Upper lobe of left lung (tissue), 6 donors: ENCODE measurements at regions not wholly inside any gene's neighbourhood (a gene's known extent, or its start where the extent isn't known, plus 50 kb on each side); places are given as distances from the start of the nearest gene placed in this dataset.
A peak's percentile ranks its signal among the peaks of the same experiment; 100 is the strongest.

Source experiments
- ATAC-seq, 2 donors: fragments of 200-7000 bp; cut with Tn5 transposase; one replicate each; pipeline ENCODE4 v1.9.1; 2022; ENCODE audit warnings: mild to moderate bottlenecking in 2 of 2, moderate library complexity in 2 of 2; ENCODE audit not compliant: low FRiP score in 2 of 2
- DNase-seq, 2 donors: peaks; one replicate each; pipeline ENCODE4 v3.0.0-alpha.2; 2019 to 2020
- H3K27ac ChIP-seq, 4 donors: fragments of 200-600 bp; sonication (generic); one replicate each; pipeline ENCODE4 v1.5.1; 2016 to 2019
- H3K27me3 ChIP-seq, 4 donors: fragments of 200-600 bp; sonication (generic); one replicate each; pipeline ENCODE4 v1.5.1; 2017 to 2019
- H3K36me3 ChIP-seq, 4 donors: fragments of 200-600 bp; sonication (generic); one replicate each; pipeline ENCODE4 v1.5.1; 2016 to 2019
- H3K4me1 ChIP-seq, 4 donors: fragments of 200-600 bp; sonication (generic); one replicate each; pipeline ENCODE4 v1.5.1; 2018 to 2019
- H3K4me3 ChIP-seq, 4 donors: fragments of 200-600 bp; sonication (generic); one replicate each; pipeline ENCODE4 v1.5.1; 2017 to 2019; ENCODE audit warnings: mild to moderate bottlenecking in 2 of 4, moderate library complexity in 1 of 4
- H3K9me3 ChIP-seq, 4 donors: fragments of 200-600 bp; sonication (generic); one replicate each; pipeline ENCODE4 v1.5.1; 2018 to 2019
- CTCF ChIP-seq, 6 experiments: fragments of 450-650 bp in 4 of 6; fragments of 200-600 bp in 2 of 6; sonication (generic) in 2 of 6; IDR thresholded peaks; one replicate each; pipeline ENCODE4 v1.5.1; 2016 to 2019; ENCODE audit warnings: antibody characterized with exemption in 6 of 6
- EP300 ChIP-seq, 4 donors: sonication (generic); formaldehyde crosslinking; IDR thresholded peaks; one replicate each; pipeline ENCODE4 v1.5.1; 2017; ENCODE audit warnings: antibody characterized with exemption in 4 of 4, control low read depth in 2 of 4
- POLR2A ChIP-seq, 4 donors: fragments of 450-650 bp; IDR thresholded peaks; one replicate each; pipeline ENCODE4 v1.5.1; 2016 to 2017; ENCODE audit warnings: antibody characterized with exemption in 4 of 4, mild to moderate bottlenecking in 2 of 4
- POLR2AphosphoS5 ChIP-seq, 2 donors: sonication (generic); formaldehyde crosslinking; IDR thresholded peaks; one replicate each; pipeline ENCODE4 v1.5.1; 2017; ENCODE audit warnings: antibody characterized with exemption in 2 of 2
- WGBS, 2 donors: methylation state at CpG; one replicate each; pipeline ENCODE4 v1.1.5; 2017 to 2018; 5-methylcytosine and 5-hydroxymethylcytosine counted together
- donor health status: DM: no; HTN: no; CAD: no; lungs with moderate emphysema.
- donor health status: DM: no; HTN: yes; CAD: no; lungs with severe emphysema.

DNA sequence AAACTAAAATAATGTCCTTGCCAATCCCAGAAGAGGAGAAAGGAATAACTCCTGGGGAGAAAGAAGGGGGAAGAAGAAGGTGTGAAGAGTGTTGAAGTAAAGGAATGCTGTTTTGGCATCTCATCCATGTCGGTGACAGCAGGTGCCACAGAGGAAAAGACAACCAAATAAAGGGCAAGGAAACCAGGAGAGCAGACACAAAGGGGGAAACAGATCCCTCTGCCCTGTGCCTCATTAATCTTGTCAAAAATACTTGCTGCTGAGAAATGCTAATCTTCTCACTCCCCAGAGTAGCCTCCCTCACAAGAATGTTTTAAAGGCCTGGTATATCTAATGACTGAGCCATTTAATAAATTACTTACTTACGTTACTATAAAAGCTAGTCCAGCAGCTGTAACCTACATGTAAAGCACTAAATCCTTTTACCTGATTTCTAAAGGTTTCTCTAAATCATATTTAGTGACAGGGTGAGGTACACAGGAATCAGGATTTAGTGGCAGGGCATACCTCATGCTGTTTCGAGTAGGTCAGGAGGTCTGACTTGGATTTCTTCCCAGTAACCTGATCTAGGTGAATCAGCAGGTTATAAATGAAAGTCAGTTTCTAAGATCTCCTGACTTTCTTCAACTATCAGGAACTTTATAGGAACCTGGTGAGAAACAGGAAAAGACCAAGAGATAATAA is 377.1 kb downstream of the CENPW start:
- peak in 1 of 2 donors; percentile 61 for ATAC-seq
- TF ChIP-seq EP300 (IDR thresholded peaks at IDR 0.05) (no peak), POLR2AphosphoS5 (IDR thresholded peaks at IDR 0.05) (no peak), POLR2A (IDR thresholded peaks at IDR 0.05) (no peak), CTCF (IDR thresholded peaks at IDR 0.05) (no peak)
- H3K4me3 ChIP-seq: no peak overlapping the region
- H3K4me1 ChIP-seq: no peaks in the 10 kb centered on the region
- H3K36me3 ChIP-seq: no peaks in the 10 kb centered on the region
- H3K9me3 ChIP-seq: no peaks in the 10 kb centered on the region
- 36 to 45% methylated on average over 3 of the region's 3 CpGs for WGBS, 2 donors
- H3K27me3 ChIP-seq: no peaks in the 10 kb centered on the region
- DNase-seq: peak in 1 of 2 donors; percentile 48
- no peak overlapping the region for H3K27ac ChIP-seq

DNA sequence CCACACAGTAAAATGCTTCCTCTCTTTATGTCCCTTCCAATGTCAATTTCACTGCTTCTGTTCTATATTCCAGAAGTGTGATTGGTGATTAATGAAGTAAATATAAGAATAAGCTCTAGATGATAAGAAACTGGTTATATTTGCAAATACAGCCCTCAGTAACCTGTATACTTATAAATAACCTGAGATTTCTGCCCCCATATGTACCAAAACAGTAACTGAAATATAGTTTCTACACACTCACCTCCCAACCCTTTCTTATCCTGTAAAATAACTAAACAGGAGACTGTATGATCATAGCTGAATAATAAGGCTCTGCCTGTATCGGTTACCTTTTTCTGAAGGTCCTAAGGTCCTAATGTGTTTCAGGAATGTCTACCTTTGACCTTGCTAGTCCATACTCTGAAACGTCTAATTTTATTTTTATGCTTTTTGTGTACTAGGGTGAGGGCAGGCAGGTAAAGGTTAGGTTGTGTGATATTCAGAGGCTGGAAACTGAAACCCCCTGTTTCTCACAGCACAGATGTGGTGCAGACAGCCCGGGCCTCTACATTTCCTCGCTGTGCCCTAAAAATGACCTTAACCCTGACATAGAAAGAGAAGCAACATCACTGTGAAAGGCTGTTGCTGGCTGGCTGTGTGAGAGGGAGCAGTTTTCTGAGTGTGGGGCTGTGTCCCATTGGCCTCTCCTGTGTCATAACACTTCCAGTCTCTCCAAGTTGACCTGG is 378.8 kb downstream of the CENPW start:
- TF ChIP-seq CTCF (IDR thresholded peaks at IDR 0.05) (no peak), POLR2AphosphoS5 (IDR thresholded peaks at IDR 0.05) (no peak), POLR2A (IDR thresholded peaks at IDR 0.05) (no peak), EP300 (IDR thresholded peaks at IDR 0.05) (no peak)
- WGBS, 2 donors: 55 to 62% methylated on average over 4 of the region's 4 CpGs
- ATAC-seq: no peak

DNA sequence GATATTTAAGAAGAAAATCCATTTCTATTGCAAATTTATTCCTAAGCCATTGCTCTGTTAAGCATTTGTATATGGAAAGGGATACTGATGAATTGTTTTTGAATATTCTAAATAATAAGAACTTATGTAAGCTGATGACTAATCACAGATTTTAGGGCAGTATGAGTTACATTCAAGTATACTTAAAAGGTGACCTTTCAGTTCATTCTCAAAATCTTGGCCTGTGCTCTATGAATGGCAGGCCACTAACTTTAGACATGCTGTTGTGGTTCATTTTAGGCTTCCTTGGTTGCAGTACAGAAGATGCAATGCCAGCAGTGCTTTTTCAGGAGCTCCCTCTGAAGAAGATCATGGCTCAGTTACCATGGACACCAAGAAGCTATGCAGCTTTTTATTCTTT is 380.4 kb downstream of the CENPW start:
- TF ChIP-seq POLR2AphosphoS5 (IDR thresholded peaks at IDR 0.05): no peak
- TF ChIP-seq CTCF (IDR thresholded peaks at IDR 0.05): no peak
- no peak for TF ChIP-seq POLR2A (IDR thresholded peaks at IDR 0.05)
- TF ChIP-seq EP300 (IDR thresholded peaks at IDR 0.05): no peak
- no peak for DNase-seq
- Histone ChIP-seq H3K27ac (no peak overlapping the region), H3K4me3 (no peak overlapping the region), H3K9me3 (no peaks in the 10 kb centered on the region), H3K36me3 (no peaks in the 10 kb centered on the region), H3K27me3 (no peaks in the 10 kb centered on the region), H3K4me1 (no peaks in the 10 kb centered on the region)
- no peak for ATAC-seq

More for the DNA sequence above, 378.8 kb downstream of the CENPW start:
- DNase-seq: no peak
- Histone ChIP-seq H3K27me3 (no peaks in the 10 kb centered on the region), H3K36me3 (no peaks in the 10 kb centered on the region), H3K4me3 (no peak overlapping the region), H3K27ac (no peak overlapping the region), H3K4me1 (no peaks in the 10 kb centered on the region), H3K9me3 (no peaks in the 10 kb centered on the region)

DNA sequence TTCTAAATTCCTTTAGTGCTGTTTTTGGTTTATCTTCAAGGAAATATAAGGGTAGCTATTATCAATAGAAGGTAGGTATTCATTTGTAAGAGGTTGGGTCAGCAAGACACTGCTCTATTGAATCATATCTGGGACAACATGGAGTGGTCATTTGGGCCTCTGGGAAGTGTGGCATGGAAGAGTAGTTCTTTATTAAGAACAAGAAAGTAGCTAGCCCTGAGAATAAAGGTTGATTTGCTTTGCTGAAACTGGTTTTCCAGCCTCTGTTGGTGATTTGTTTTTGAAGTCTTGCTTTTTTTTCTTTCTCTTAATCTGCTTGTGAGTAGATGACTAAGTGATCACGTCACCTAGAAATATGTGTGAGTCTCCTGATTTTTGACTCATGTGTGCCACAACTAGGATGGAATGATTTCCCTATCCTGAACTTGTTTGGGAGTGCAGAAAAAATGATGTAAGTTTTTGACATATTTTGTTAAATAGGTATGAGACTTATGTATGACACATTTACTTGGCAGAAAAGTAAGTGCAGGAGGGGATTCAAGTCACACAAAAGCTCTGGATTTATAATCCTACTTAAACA is 381.8 kb downstream of the CENPW start:
- Histone ChIP-seq H3K4me1 (no peaks in the 10 kb centered on the region), H3K4me3 (no peak overlapping the region), H3K36me3 (no peaks in the 10 kb centered on the region), H3K27me3 (no peaks in the 10 kb centered on the region), H3K27ac (no peak overlapping the region), H3K9me3 (peaks cover 0 to 5% (median 0%) of the 10 kb centered on the region in 4 donors)
- no peak for DNase-seq
- ATAC-seq: no peak
- 70 to 79% methylated on average over 1 of the region's 1 CpG for WGBS, 2 donors
- no peak for TF ChIP-seq POLR2A (IDR thresholded peaks at IDR 0.05)
- no peak for TF ChIP-seq POLR2AphosphoS5 (IDR thresholded peaks at IDR 0.05)
- no peak for TF ChIP-seq EP300 (IDR thresholded peaks at IDR 0.05)
- TF ChIP-seq CTCF (IDR thresholded peaks at IDR 0.05): no peak
